ENCODE measurements at regions not wholly inside any gene's neighbourhood (a gene's known extent, or its start where the extent isn't known, plus 50 kb on each side); places are given as distances from the start of the nearest gene placed in this dataset.

DNA sequence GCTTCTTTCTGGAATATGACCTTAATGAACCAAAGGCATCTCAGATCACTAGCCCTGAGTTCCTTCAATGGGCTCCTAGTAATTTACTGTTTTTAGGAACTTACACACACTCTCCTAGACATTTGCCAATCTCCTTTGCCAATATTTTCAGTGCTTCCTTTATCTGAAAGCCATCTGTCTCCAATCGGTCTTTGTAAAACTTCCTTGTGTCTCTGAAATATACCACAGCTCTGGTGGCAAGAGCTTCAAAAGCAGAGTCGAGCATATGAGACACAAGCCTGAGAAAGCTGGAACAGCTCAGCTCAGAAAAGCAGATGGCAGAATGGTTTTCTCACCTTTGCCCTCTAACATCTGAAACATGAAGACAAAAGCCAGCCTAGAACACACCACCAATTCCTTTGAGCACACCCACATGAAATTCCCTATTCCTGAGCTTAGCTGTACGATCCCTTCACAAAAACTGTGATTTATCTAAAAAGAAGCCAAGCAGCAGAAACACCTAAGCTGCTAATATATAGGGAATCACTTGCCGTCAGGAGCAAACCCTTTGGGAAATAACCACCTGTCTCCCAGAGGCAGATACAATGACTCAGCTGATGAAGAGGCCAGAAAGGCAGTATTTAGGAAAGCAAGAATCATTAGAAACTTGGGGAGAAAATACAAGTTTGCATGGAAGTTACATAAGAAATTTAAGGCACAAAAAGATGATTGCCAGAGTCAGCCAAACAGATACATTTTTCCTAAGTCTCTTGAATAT, 70.2 kb upstream of the ANK3 start:
- TF ChIP-seq, protein P1, sequence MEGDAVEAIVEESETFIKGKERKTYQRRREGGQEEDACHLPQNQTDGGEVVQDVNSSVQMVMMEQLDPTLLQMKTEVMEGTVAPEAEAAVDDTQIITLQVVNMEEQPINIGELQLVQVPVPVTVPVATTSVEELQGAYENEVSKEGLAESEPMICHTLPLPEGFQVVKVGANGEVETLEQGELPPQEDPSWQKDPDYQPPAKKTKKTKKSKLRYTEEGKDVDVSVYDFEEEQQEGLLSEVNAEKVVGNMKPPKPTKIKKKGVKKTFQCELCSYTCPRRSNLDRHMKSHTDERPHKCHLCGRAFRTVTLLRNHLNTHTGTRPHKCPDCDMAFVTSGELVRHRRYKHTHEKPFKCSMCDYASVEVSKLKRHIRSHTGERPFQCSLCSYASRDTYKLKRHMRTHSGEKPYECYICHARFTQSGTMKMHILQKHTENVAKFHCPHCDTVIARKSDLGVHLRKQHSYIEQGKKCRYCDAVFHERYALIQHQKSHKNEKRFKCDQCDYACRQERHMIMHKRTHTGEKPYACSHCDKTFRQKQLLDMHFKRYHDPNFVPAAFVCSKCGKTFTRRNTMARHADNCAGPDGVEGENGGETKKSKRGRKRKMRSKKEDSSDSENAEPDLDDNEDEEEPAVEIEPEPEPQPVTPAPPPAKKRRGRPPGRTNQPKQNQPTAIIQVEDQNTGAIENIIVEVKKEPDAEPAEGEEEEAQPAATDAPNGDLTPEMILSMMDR (IDR thresholded peaks at IDR 0.05; ENCODE audit: borderline replicate concordance, extremely low read depth, low read length, poor library complexity, severe bottlenecking): no peak
- TF ChIP-seq EZH2 (IDR thresholded peaks at IDR 0.05; ENCODE audit: borderline replicate concordance, low read depth, low read length, severe bottlenecking): no peak

Measured in DND-41 (cell line).